ENCODE measurements at regions not wholly inside any gene's neighbourhood (a gene's known extent, or its start where the extent isn't known, plus 50 kb on each side); places are given as distances from the start of the nearest gene placed in this dataset.
A peak's percentile ranks its signal among the peaks of the same experiment; 100 is the strongest.
"Not testable (repeated sequence)": the region's sequence is repeated elsewhere in the genome, so short reads cannot be mapped to it uniquely, and the experiment has no call there.

DNA sequence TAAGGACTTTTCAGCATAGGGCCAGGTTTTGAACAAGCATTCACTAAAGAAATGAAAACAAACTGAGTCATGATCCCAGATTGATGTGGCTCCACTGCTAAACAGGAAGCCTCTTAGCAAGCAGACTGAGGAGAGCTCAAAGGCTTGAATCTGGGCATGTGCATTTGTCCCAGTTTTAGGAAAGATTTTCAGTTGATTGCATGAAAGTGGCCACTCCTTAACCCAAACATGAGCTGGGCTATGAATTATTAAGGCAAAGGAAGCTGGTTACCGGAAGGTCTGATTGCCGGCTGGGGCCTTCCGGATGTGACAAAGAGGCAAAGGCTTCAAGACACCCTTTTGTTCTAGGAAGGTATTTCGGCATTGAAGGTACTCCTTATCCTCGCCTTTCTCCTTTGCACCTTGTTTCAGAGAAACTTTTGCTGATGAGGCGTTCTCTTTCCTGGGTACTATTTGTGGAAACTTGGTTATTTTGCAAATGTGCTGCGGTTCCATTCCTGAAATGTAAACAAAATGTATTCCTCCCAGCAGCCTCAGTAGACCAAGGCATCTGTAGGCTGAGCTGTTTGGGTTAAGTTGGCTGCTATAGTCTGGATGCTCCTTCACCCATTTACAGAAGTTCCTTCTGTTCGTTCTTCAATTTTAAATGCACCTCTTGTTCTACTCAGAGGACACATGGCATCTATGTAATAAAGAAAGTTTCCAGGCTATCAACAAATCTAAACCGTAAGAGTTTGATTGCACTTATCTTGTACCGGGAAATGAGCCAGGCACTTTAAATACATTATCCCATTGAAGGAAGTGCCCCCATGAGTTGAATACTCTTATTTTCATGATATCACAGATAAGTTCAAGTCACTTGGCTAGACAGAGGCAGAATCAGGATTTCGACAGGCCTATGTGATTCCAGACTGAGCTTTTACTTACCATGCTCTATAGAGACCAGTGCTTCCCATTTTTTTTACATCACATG is 115.6 kb upstream of the METAP2 start:
- no peak for DNase-seq (ENCODE audit: low spot score)

DNA sequence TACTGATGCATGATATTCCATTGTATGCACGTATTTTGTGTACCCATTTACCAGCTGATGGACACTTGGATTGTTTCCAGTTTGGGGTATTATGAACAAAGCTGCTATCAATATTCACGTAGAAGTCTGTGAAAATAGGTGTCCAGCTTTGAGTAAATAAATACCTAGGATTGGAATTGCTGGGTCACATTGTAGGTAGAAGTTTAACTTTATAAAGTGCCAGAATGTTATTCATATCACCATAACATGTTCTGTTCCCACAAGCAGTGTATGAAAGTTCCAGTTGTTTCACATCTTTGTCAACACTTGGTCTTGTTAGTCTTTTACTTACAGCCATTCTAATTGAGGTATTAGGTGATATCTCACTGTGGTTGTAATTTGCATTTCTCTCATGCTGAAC is 108.0 kb upstream of the METAP2 start:
- peak; percentile 15 for DNase-seq (ENCODE audit: low spot score)

DNA sequence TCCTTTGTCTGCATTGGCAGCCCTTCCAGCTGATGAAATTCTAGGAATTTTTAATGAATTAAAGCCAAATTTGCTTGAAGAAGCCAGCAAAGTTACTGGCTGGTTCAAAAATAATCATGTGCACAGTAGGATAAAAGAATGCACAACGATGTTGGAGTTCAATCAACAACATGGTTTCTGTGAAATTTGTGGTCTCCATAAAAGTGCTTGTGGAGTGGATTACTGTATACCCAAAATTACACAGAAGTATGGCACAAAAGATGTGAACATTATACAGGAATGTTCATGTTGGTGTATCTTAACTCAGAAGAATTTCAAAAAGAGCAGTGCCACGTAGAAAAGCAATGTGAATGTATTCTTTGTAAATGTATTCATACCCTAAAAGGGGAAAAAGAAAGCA is 105.0 kb upstream of the METAP2 start:
- no peak for DNase-seq (ENCODE audit: low spot score)

DNA sequence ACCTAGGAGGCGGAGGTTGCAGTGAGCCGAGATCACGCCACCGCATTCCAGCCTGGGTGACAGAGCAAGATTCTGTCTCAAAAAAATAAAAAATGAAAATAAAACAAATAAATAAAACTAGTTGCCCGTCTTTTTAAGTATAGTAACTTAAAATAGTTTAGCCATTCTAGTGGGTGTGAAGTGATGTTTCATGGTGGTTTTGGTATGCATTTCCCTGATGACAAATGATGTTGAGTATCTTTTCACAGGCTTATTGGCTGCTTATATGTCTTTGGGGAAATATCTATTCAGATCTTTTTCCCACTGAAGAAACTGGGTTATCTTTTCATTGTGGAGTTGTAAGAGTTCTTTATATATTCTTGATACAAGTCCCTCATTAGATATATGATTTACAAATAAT is 102.4 kb upstream of the METAP2 start:
- no peak for DNase-seq (ENCODE audit: low spot score)

DNA sequence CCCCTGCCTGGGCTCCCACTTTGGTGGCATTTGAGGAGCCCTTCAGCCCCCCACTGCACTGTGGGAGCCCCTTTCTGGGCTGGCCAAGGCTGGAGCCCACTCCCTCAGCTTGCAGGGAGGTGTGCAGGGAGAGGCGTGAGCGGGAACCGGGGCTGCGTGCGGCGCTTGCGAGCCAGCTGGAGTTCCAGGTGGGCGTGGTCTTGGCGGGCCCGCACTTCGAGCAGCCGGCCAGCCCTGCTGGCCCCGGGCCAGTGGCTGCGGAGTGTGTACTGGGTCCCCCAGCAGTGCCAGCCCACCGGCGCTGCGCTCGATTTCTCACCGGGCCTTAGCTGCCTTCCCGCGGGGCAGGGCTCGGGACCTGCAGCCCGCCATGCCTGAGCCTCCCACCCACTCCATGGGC is 94.5 kb upstream of the METAP2 start:
- DNase-seq (ENCODE audit: low spot score): not testable (repeated sequence)

DNA sequence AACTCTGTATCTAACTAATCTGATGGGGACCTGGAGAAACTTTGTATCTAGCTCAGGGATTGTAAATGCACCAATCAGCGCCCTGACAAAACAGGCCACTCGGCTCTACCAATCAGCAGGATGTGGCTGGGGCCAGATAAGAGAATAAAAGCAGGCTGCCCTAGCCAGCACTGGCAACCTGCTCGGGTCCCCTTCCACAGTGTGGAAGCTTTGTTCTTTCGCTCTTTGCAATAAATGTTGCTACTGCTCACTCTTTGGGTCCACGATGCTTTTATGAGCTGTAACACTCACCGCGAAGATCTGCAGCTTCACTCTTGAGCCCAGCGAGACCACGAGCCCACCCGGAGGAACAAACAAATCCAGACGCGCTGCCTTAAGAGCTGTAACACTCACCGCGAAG is 93.6 kb upstream of the METAP2 start:
- DNase-seq (ENCODE audit: low spot score): not testable (repeated sequence)

DNA sequence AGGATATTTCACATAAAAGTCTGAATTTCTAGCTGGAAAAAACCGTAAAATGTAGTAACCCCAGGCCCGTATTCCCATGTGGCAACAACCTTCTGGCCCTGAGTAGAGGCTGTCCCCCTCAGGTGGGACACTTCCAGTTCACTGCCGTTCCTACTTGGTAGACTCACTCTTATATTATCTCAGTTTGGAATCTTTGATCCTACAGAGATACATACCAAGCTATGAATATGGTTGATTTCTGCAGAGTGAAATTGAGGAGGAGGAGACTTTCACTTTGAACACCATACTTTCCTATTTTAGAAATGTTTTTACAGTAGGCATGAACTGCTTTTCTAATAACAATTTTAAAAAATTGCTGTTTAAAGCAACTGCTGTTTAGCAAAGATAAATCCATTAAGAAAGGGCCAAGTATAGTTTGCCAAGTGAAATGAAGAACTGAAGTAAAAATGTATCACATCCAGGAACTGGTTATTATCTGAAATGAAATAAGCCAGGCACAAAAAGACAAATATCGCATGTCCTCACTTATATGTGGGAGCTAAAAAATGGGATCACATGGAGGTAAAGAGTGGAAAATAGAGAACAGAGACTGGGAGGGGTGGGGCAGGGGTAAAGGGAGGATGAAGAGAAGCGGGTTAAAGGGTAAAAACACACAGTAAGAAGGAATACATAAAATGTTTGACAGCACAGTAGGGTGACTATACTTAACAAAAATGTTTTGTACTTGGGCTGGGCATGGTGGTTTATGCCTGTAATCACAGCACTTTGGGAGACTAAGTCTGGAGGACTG is 92.8 kb upstream of the METAP2 start:
- no peak for DNase-seq (ENCODE audit: low spot score)

DNA sequence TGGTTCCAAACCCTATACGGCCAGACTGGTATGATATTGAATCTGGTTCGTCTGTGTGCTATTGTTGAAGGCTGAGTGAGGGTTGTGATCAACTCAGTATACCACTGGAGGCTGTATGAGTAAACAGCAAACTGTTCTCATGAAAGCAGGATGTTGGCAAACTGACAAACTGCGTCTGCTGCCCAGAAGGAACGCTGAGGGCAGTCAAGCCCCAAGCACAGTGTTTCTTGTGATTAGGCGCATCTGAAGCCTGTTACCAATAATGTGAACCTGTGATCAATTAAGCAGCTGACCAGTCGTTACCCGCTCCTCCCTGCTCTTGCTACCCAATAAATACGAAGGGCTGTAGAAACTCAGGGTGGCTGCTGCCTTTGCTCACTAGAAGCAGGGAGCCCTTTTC is 90.0 kb upstream of the METAP2 start:
- DNase-seq (ENCODE audit: low spot score): peak; percentile 5

GRCh38 chr12:95384785-95385184 is 89.2 kb upstream of the METAP2 start:
- no peak for DNase-seq (ENCODE audit: low spot score)

DNA sequence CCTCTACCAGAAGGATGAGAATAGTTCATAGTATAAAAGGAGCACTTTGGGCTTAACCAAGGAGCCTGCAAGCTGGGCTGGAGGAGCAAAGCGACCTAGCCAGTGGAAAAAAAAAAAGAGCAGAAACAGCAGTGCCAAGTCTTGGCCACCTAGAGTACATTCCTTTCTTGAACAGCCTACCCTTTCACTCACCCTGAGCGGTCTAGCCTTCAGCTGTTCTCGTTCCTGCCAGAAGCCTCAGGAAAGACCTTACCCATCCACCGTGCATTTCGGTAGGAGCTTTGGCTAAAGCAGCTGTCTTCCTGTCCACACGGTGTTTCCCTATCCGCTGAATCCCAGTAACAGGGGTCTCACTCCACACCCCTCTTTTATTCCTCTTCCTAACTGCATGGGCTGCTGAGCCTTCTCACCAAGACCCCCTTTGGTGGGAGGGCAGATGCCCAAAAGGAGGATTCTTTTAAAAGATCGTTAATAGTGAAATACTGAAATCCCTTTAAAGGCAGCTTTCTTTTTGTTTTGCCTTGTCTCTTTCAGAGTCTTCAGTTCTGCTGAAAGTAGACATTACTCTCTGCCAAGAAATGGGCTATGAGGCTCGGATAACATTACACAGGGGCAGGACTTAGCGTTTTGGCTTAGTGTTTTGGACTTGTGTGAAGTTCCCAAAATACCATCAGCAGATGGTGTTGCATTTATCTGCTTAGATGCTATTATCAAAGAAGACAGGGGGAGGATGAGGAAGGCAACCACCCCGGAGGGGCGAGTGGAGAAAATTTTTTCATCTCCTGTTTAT is 88.5 kb upstream of the METAP2 start:
- no peak for DNase-seq (ENCODE audit: low spot score)

- DNase-seq (ENCODE audit: low spot score): no peak
These were observed 87.9 kb upstream of the METAP2 start for GRCh38 chr12:95386051-95386450.

- not testable (repeated sequence) for DNase-seq (ENCODE audit: low spot score)
These were observed 85.7 kb upstream of the METAP2 start for GRCh38 chr12:95388260-95388659.

DNA sequence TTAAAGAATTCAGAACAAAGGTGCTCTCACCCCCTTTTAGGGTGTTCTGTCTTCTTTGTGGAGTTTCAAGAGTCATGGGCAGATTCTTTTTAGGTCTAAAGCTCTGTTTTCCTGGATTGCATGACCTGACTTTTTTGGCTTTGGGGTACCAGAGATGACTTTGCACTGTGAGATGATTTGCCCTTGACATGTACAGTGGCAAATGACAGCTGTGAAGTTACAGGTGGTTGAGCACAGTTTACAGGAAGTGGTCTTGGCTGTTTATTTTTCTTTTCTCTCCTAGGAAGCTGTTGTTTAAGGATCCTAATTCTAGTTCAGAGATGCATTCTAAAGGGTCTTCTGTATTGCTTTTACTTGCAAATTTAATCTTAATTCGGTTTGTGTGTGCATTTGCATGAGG is 83.8 kb upstream of the METAP2 start:
- DNase-seq (ENCODE audit: low spot score): no peak

DNA sequence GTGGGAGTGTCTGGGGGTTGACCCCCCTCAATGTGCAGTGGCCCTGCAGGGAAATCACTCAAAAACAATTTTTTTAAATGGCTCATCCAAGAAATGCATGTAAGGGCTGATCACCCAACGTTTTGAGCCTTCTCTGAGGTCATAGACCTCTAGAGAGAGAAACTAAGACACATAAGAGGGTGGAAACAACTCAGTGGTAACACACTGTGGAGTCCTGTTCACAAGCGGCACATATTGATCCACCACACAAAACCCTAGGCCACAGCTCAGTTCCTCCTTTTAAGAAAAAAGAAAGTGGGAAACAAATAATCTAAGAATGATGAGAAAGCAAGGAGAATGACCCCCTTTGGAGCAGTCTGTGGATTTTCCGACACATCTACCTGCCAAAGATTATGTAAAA is 83.0 kb upstream of the METAP2 start:
- no peak for DNase-seq (ENCODE audit: low spot score)

DNA sequence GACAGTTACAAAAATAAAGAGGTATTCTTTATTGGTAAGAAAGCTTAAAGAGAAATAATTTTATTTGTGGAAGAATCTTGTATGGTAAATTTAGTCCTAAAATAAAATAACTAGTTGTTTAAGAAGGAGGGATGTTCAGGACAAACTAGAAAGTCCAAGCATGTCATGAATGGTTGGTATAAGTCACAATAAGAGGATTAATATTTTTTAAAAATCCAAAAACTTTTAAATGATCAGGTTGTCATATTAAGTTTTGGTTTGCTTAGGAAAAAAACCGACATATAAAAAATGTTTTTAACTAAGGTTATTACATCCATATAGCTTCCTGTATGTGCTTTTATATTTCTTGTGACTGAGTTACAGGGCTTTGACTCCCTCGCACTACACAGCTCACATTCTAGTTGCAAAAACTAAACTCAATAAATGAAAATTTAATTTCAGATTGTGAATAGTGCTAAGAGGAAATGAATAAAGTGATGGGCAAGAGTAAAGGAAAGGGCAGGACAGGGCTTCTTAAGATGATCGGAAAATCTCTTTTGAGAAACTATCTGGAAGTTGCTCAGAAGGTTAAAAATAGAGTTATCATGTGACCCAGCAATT is 80.7 kb upstream of the METAP2 start:
- no peak for DNase-seq (ENCODE audit: low spot score)

GRCh38 chr12:95395696-95396095 is 78.3 kb upstream of the METAP2 start:
- no peak for DNase-seq (ENCODE audit: low spot score)

- DNase-seq (ENCODE audit: low spot score): peak; percentile 4
These were observed 77.0 kb upstream of the METAP2 start for GRCh38 chr12:95396849-95397468.

- no peak for DNase-seq (ENCODE audit: low spot score)
These were observed 76.4 kb upstream of the METAP2 start for GRCh38 chr12:95397571-95397970.

- no peak for DNase-seq (ENCODE audit: low spot score)
These were observed 71.9 kb upstream of the METAP2 start for GRCh38 chr12:95402096-95402495.

DNA sequence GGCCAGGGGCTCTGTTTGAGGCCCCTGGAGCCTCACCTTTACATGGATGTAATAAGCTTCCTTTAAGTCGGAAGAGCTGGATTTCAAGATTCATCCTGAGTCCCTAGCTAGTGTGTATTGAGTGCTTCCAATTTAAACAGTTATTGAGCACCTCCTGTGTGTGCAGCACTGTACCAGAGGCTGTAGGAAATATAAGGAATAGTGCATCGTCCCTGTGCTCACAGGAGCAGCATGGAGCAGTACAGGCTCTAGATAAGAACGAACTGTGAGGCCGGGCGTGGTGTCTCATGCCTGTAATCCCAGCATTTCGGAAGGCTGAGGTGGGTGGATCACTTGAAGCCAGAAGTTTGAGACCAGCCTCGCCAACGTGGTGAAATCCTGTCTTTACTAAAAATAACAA is 65.8 kb upstream of the METAP2 start:
- no peak for DNase-seq (ENCODE audit: low spot score)

- DNase-seq (ENCODE audit: low spot score): no peak
These were observed 62.9 kb upstream of the METAP2 start for GRCh38 chr12:95411057-95411456.

All from kidney tubule cell (primary cell).